ENCODE measurements at regions not wholly inside any gene's neighbourhood (a gene's known extent, or its start where the extent isn't known, plus 50 kb on each side); places are given as distances from the start of the nearest gene placed in this dataset.

DNA sequence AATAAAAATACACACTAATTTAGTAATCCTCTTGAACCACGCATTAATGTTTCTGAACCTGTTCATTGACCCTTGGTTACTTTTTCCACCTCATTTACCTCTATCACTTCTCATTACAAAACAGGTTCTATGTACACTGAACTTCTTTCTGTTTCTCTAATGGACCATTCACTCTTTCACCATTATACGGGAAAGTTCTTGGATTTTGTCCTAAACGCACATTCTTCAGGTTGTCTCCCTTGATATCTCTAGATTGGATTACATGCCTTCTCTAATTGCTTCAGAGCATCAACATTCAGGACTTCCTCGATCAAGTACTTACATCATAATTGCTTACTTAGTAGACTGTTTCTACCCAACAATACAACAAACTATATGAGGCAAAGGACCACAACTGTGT is 359.4 kb upstream of the FSTL5 start:
- Histone ChIP-seq H3K4me3 (ENCODE audit: low read depth, low read length, poor library complexity, severe bottlenecking) (no peak overlapping the region), H2AFZ (ENCODE audit: low read length) (no peak overlapping the region), H3K9me3 (ENCODE audit: low read length) (no peaks in the 10 kb centered on the region), H4K20me1 (ENCODE audit: insufficient read depth, low read length) (no peaks in the 10 kb centered on the region), H3K9me2 (ENCODE audit: insufficient read depth, low read length) (no peaks in the 10 kb centered on the region), H3K4me2 (ENCODE audit: low read length) (no peak overlapping the region), H3K4me1 (ENCODE audit: insufficient read depth, low read length, poor library complexity, severe bottlenecking) (no peaks in the 10 kb centered on the region), H3K36me3 (ENCODE audit: insufficient read depth, low read length) (no peaks in the 10 kb centered on the region), H3K27ac (ENCODE audit: low read depth, low read length, poor library complexity, severe bottlenecking) (no peak overlapping the region), H3K79me2 (ENCODE audit: insufficient read depth, low read depth, low read length) (no peaks in the 10 kb centered on the region)
- no peak for TF ChIP-seq EZH2phosphoT487 (IDR thresholded peaks at IDR 0.05; ENCODE audit: borderline replicate concordance, low read depth, low read length)
- ChIA-PET CTCF (ENCODE audit: unreplicated experiment) (no interaction called here), POLR2A (no interaction called here)
- intact Hi-C loops (cut with micrococcal nuclease; ENCODE audit: unreplicated experiment), result no loop called here
- no peak for DNase-seq (ENCODE audit: low spot score)
- no TSS peak for BruUV-seq (replicated peaks)

DNA sequence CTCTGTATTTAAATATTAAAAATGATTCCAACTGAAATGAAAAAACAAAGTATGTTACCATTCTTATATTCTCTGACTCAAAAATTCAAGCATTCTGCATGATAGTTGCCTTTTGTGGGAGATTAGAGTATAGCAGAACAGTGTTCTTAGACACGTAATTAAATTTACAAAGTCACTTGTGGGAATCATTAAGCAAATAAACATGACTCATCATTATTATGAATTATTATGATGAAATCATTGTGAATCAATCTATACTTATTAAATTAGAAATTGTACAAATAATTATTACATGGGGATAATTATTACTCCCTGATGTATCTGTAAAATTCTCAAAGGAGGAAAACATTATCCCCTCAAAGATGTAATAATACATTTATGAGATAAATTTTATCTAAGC is 358.9 kb upstream of the FSTL5 start:
- BruUV-seq (replicated peaks), result no TSS peak
- intact Hi-C loops (cut with micrococcal nuclease; ENCODE audit: unreplicated experiment), result no loop called here
- Histone ChIP-seq H3K4me1 (ENCODE audit: insufficient read depth, low read length, poor library complexity, severe bottlenecking) (no peaks in the 10 kb centered on the region), H3K27ac (ENCODE audit: low read depth, low read length, poor library complexity, severe bottlenecking) (no peak overlapping the region), H3K9me2 (ENCODE audit: insufficient read depth, low read length) (no peaks in the 10 kb centered on the region), H3K4me3 (ENCODE audit: low read depth, low read length, poor library complexity, severe bottlenecking) (no peak overlapping the region), H2AFZ (ENCODE audit: low read length) (no peak overlapping the region), H4K20me1 (ENCODE audit: insufficient read depth, low read length) (no peaks in the 10 kb centered on the region), H3K79me2 (ENCODE audit: insufficient read depth, low read depth, low read length) (no peaks in the 10 kb centered on the region), H3K4me2 (ENCODE audit: low read length) (no peak overlapping the region), H3K36me3 (ENCODE audit: insufficient read depth, low read length) (no peaks in the 10 kb centered on the region), H3K9me3 (ENCODE audit: low read length) (no peaks in the 10 kb centered on the region)
- no peak for DNase-seq (ENCODE audit: low spot score)
- ChIA-PET CTCF (ENCODE audit: unreplicated experiment) (no interaction called here), POLR2A (no interaction called here)
- TF ChIP-seq EZH2phosphoT487 (IDR thresholded peaks at IDR 0.05; ENCODE audit: borderline replicate concordance, low read depth, low read length), result no peak
- TF ChIP-seq, protein P1, sequence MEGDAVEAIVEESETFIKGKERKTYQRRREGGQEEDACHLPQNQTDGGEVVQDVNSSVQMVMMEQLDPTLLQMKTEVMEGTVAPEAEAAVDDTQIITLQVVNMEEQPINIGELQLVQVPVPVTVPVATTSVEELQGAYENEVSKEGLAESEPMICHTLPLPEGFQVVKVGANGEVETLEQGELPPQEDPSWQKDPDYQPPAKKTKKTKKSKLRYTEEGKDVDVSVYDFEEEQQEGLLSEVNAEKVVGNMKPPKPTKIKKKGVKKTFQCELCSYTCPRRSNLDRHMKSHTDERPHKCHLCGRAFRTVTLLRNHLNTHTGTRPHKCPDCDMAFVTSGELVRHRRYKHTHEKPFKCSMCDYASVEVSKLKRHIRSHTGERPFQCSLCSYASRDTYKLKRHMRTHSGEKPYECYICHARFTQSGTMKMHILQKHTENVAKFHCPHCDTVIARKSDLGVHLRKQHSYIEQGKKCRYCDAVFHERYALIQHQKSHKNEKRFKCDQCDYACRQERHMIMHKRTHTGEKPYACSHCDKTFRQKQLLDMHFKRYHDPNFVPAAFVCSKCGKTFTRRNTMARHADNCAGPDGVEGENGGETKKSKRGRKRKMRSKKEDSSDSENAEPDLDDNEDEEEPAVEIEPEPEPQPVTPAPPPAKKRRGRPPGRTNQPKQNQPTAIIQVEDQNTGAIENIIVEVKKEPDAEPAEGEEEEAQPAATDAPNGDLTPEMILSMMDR (conservative IDR thresholded peaks at IDR 0.05; ENCODE audit: low read length), result no peak

DNA sequence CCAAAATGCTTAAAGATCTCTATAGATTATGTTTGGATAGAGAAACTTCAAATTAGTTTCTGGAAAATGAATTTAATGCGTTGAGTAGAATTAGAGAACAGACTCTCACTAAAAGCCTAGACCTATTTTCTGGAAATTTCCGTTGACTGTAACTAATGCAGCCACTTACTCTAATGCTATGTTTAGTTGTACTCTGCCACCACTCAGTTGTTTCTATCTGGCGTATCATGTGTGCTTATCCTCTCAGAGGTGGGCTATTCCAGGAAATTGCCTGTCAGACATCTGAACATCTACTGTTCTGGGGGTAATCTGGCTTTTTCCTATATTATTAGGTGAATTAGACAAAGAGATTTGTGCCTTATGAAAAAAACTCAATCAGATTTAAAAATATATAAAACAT is 347.1 kb upstream of the FSTL5 start:
- no peak overlapping the region for H3K4me3 ChIP-seq (ENCODE audit: low read depth, low read length, poor library complexity, severe bottlenecking)
- no peak for DNase-seq (ENCODE audit: low spot score)
- BruUV-seq (replicated peaks), result no TSS peak
- H3K36me3 ChIP-seq (ENCODE audit: insufficient read depth, low read length), result no peaks in the 10 kb centered on the region
- no peaks in the 10 kb centered on the region for H3K9me3 ChIP-seq (ENCODE audit: low read length)
- H3K27ac ChIP-seq (ENCODE audit: low read depth, low read length, poor library complexity, severe bottlenecking), result no peak overlapping the region
- ChIA-PET POLR2A (no interaction called here), CTCF (ENCODE audit: unreplicated experiment) (no interaction called here)
- H4K20me1 ChIP-seq (ENCODE audit: insufficient read depth, low read length), result no peaks in the 10 kb centered on the region
- no peaks in the 10 kb centered on the region for H3K79me2 ChIP-seq (ENCODE audit: insufficient read depth, low read depth, low read length)
- no peaks in the 10 kb centered on the region for H3K9me2 ChIP-seq (ENCODE audit: insufficient read depth, low read length)
- TF ChIP-seq, protein P1 (conservative IDR thresholded peaks at IDR 0.05; ENCODE audit: low read length), result no peak
- no peak for TF ChIP-seq EZH2phosphoT487 (IDR thresholded peaks at IDR 0.05; ENCODE audit: borderline replicate concordance, low read depth, low read length)
- no peak overlapping the region for H2AFZ ChIP-seq (ENCODE audit: low read length)
- intact Hi-C loops (cut with micrococcal nuclease; ENCODE audit: unreplicated experiment), result no loop called here
- H3K4me1 ChIP-seq (ENCODE audit: insufficient read depth, low read length, poor library complexity, severe bottlenecking), result no peaks in the 10 kb centered on the region
- H3K4me2 ChIP-seq (ENCODE audit: low read length), result no peak overlapping the region
